ENCODE measurements at regions not wholly inside any gene's neighbourhood (a gene's known extent, or its start where the extent isn't known, plus 50 kb on each side); places are given as distances from the start of the nearest gene placed in this dataset.

DNA sequence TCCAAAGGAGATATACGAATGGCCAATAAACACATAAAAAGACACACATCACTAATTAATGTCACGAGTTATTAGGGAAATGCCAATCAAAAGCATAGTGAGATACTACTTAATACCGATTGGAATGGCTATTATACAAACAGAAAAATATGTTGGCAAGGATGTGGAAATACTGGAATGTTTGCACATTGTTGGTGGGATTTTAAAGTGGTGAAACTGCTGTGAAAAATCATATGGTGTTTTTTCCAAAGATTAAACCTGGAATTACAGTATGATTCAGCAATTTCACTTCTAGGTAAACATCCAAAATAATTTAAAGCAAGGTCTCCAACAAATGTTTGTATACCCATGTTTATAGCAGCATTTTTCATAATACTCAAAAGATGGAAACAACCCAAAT, 765.5 kb downstream of the VGLL3 start (continued):
- TF ChIP-seq, protein P1, sequence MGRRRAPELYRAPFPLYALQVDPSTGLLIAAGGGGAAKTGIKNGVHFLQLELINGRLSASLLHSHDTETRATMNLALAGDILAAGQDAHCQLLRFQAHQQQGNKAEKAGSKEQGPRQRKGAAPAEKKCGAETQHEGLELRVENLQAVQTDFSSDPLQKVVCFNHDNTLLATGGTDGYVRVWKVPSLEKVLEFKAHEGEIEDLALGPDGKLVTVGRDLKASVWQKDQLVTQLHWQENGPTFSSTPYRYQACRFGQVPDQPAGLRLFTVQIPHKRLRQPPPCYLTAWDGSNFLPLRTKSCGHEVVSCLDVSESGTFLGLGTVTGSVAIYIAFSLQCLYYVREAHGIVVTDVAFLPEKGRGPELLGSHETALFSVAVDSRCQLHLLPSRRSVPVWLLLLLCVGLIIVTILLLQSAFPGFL (CRISPR knock-in tag; IDR thresholded peaks at IDR 0.05; ENCODE audit: borderline replicate concordance) = no peak
- TF ChIP-seq ESRRA (CRISPR knock-in tag; IDR thresholded peaks at IDR 0.05; ENCODE audit: borderline replicate concordance) = no peak
- TF ChIP-seq, protein P2, sequence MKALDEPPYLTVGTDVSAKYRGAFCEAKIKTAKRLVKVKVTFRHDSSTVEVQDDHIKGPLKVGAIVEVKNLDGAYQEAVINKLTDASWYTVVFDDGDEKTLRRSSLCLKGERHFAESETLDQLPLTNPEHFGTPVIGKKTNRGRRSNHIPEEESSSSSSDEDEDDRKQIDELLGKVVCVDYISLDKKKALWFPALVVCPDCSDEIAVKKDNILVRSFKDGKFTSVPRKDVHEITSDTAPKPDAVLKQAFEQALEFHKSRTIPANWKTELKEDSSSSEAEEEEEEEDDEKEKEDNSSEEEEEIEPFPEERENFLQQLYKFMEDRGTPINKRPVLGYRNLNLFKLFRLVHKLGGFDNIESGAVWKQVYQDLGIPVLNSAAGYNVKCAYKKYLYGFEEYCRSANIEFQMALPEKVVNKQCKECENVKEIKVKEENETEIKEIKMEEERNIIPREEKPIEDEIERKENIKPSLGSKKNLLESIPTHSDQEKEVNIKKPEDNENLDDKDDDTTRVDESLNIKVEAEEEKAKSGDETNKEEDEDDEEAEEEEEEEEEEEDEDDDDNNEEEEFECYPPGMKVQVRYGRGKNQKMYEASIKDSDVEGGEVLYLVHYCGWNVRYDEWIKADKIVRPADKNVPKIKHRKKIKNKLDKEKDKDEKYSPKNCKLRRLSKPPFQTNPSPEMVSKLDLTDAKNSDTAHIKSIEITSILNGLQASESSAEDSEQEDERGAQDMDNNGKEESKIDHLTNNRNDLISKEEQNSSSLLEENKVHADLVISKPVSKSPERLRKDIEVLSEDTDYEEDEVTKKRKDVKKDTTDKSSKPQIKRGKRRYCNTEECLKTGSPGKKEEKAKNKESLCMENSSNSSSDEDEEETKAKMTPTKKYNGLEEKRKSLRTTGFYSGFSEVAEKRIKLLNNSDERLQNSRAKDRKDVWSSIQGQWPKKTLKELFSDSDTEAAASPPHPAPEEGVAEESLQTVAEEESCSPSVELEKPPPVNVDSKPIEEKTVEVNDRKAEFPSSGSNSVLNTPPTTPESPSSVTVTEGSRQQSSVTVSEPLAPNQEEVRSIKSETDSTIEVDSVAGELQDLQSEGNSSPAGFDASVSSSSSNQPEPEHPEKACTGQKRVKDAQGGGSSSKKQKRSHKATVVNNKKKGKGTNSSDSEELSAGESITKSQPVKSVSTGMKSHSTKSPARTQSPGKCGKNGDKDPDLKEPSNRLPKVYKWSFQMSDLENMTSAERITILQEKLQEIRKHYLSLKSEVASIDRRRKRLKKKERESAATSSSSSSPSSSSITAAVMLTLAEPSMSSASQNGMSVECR (CRISPR knock-in tag; IDR thresholded peaks at IDR 0.05; ENCODE audit: borderline replicate concordance) = no peak
- TF ChIP-seq, protein P3, sequence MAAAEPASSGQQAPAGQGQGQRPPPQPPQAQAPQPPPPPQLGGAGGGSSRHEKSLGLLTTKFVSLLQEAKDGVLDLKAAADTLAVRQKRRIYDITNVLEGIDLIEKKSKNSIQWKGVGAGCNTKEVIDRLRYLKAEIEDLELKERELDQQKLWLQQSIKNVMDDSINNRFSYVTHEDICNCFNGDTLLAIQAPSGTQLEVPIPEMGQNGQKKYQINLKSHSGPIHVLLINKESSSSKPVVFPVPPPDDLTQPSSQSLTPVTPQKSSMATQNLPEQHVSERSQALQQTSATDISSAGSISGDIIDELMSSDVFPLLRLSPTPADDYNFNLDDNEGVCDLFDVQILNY (CRISPR knock-in tag; IDR thresholded peaks at IDR 0.05) = no peak
- TF ChIP-seq, protein P4, sequence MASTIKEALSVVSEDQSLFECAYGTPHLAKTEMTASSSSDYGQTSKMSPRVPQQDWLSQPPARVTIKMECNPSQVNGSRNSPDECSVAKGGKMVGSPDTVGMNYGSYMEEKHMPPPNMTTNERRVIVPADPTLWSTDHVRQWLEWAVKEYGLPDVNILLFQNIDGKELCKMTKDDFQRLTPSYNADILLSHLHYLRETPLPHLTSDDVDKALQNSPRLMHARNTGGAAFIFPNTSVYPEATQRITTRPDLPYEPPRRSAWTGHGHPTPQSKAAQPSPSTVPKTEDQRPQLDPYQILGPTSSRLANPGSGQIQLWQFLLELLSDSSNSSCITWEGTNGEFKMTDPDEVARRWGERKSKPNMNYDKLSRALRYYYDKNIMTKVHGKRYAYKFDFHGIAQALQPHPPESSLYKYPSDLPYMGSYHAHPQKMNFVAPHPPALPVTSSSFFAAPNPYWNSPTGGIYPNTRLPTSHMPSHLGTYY (CRISPR knock-in tag; IDR thresholded peaks at IDR 0.05) = no peak

DNA sequence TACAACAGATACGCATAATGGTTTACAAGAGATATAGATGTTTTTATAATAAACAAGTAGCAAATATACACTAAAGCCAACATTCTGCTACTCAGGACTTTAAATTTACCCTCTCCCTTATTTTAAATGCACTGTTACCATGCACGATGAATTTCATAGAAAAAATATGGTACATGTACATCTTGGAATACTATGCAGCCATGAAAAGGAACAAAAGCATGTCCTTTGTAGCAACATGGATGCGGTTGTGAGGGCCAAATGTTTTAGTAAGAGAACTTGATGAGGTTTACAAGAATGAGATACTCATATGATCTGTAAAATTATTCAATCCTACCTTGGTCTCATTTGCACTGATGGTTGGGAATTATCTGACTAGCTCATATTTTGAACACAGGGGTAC, 769.3 kb downstream of the VGLL3 start:
- Mint-ChIP-seq H3K4me3 (no peak overlapping the region), H3K4me1 (no peaks in the 10 kb centered on the region), H3K36me3 (peaks cover 2% of the 10 kb centered on the region), H3K9me3 (peaks cover 20% of the 10 kb centered on the region), H3K27me3 (ENCODE audit: low read depth) (no peaks in the 10 kb centered on the region), H3K27ac (no peak overlapping the region)
- CTCF ChIA-PET = no interaction called here
- POLR2A ChIA-PET = no interaction called here
- TF ChIP-seq, protein P2 (CRISPR knock-in tag; IDR thresholded peaks at IDR 0.05; ENCODE audit: borderline replicate concordance) = no peak
- TF ChIP-seq MXD4 (CRISPR knock-in tag; IDR thresholded peaks at IDR 0.05; ENCODE audit: borderline replicate concordance) (no peak), ATF1 (CRISPR knock-in tag; IDR thresholded peaks at IDR 0.05) (no peak), ESRRA (CRISPR knock-in tag; IDR thresholded peaks at IDR 0.05; ENCODE audit: borderline replicate concordance) (no peak), ZNF396 (CRISPR knock-in tag; IDR thresholded peaks at IDR 0.05; ENCODE audit: borderline replicate concordance) (no peak), FOXJ3 (CRISPR knock-in tag; IDR thresholded peaks at IDR 0.05; ENCODE audit: borderline replicate concordance) (no peak)
- TF ChIP-seq, protein P5, sequence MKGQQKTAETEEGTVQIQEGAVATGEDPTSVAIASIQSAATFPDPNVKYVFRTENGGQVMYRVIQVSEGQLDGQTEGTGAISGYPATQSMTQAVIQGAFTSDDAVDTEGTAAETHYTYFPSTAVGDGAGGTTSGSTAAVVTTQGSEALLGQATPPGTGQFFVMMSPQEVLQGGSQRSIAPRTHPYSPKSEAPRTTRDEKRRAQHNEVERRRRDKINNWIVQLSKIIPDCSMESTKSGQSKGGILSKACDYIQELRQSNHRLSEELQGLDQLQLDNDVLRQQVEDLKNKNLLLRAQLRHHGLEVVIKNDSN (CRISPR knock-in tag; IDR thresholded peaks at IDR 0.05) = no peak
- TF ChIP-seq, protein P6, sequence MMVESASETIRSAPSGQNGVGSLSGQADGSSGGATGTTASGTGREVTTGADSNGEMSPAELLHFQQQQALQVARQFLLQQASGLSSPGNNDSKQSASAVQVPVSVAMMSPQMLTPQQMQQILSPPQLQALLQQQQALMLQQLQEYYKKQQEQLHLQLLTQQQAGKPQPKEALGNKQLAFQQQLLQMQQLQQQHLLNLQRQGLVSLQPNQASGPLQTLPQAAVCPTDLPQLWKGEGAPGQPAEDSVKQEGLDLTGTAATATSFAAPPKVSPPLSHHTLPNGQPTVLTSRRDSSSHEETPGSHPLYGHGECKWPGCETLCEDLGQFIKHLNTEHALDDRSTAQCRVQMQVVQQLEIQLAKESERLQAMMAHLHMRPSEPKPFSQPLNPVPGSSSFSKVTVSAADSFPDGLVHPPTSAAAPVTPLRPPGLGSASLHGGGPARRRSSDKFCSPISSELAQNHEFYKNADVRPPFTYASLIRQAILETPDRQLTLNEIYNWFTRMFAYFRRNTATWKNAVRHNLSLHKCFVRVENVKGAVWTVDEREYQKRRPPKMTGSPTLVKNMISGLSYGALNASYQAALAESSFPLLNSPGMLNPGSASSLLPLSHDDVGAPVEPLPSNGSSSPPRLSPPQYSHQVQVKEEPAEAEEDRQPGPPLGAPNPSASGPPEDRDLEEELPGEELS (CRISPR knock-in tag; IDR thresholded peaks at IDR 0.05) = no peak
- no peak for DNase-seq (ENCODE audit: low spot score)
- no peak for ATAC-seq

Measured in WTC11 (cell line).